ENCODE measurements at regions not wholly inside any gene's neighbourhood (a gene's known extent, or its start where the extent isn't known, plus 50 kb on each side); places are given as distances from the start of the nearest gene placed in this dataset.

GRCh38 chrX:39577985-39578869 is 519.5 kb downstream of the BCOR start:
- Histone ChIP-seq H2AK5ac (ENCODE audit: low read length, severe bottlenecking) (no peak overlapping the region), H3K23ac (ENCODE audit: low read length in 2 of 2) (no peak overlapping the region), H3K18ac (ENCODE audit: low read depth in 1 of 2, low read length in 2 of 2) (no peak overlapping the region), H2BK5ac (ENCODE audit: low read depth, low read length, poor library complexity, severe bottlenecking) (no peak overlapping the region), H2BK120ac (ENCODE audit: low read depth, low read length) (no peak overlapping the region), H2BK15ac (ENCODE audit: low read depth, poor library complexity, severe bottlenecking) (no peak overlapping the region), H3K9ac (ENCODE audit: low read length) (no peak overlapping the region), H3K4me1 (ENCODE audit: control insufficient read depth, insufficient read depth, low read depth, low read length) (peaks cover 2% of the 10 kb centered on the region), H3K4me3 (ENCODE audit: insufficient read depth in 1 of 2, low read depth in 1 of 2, low read length in 2 of 2) (no peak overlapping the region), H4K91ac (ENCODE audit: low read length) (no peak overlapping the region), H3K79me1 (replicated peaks; ENCODE audit: low read length, poor library complexity, severe bottlenecking) (no peaks in the 10 kb centered on the region), H4K8ac (ENCODE audit: low read length) (no peak overlapping the region), H3K14ac (ENCODE audit: low read length in 2 of 2) (no peak overlapping the region), H3K36me3 (ENCODE audit: control insufficient read depth in 1 of 2, insufficient read depth in 2 of 2, low read depth in 1 of 2, low read length in 2 of 2) (no peaks in the 10 kb centered on the region), H2BK12ac (ENCODE audit: low read length in 2 of 2) (no peak overlapping the region), H2AFZ (ENCODE audit: low read depth, low read length) (no peak overlapping the region), H3K27me3 (ENCODE audit: control insufficient read depth in 1 of 2, insufficient read depth in 1 of 2, low read length in 2 of 2) (peaks cover 6 to 75% of the 10 kb centered on the region in 2 experiments), H3K4ac (ENCODE audit: low read depth in 1 of 2, low read length in 2 of 2) (no peak overlapping the region), H3K9me3 (ENCODE audit: control insufficient read depth, low read length) (peaks cover 4% of the 10 kb centered on the region), H3K27ac (ENCODE audit: low read length, poor library complexity, severe bottlenecking) (no peak overlapping the region), H3K4me2 (ENCODE audit: low read length, poor library complexity, severe bottlenecking) (no peak overlapping the region)
- 68% methylated on average over 16 of the region's 16 CpGs for WGBS
- peak; percentile 29 for DNase-seq

- H3K4ac ChIP-seq (ENCODE audit: low read depth in 1 of 2, low read length in 2 of 2), result no peak overlapping the region
- no peak overlapping the region for H2AK5ac ChIP-seq (ENCODE audit: low read length, severe bottlenecking)
- 92% methylated on average over 8 of the region's 8 CpGs for WGBS
- no peaks in the 10 kb centered on the region for H3K36me3 ChIP-seq (ENCODE audit: control insufficient read depth in 1 of 2, insufficient read depth in 2 of 2, low read depth in 1 of 2, low read length in 2 of 2)
- H3K4me3 ChIP-seq (ENCODE audit: insufficient read depth in 1 of 2, low read depth in 1 of 2, low read length in 2 of 2), result no peak overlapping the region
- H3K18ac ChIP-seq (ENCODE audit: low read depth in 1 of 2, low read length in 2 of 2), result no peak overlapping the region
- H2BK120ac ChIP-seq (ENCODE audit: low read depth, low read length), result no peak overlapping the region
- no peak overlapping the region for H3K27ac ChIP-seq (ENCODE audit: low read length, poor library complexity, severe bottlenecking)
- no peak for DNase-seq
- no peak overlapping the region for H2BK15ac ChIP-seq (ENCODE audit: low read depth, poor library complexity, severe bottlenecking)
- H2BK5ac ChIP-seq (ENCODE audit: low read depth, low read length, poor library complexity, severe bottlenecking), result no peak overlapping the region
- no peak overlapping the region for H4K8ac ChIP-seq (ENCODE audit: low read length)
- H3K4me2 ChIP-seq (ENCODE audit: low read length, poor library complexity, severe bottlenecking), result no peak overlapping the region
- peaks cover 2% of the 10 kb centered on the region for H3K4me1 ChIP-seq (ENCODE audit: control insufficient read depth, insufficient read depth, low read depth, low read length)
- H3K9ac ChIP-seq (ENCODE audit: low read length), result no peak overlapping the region
- peaks cover 6 to 76% of the 10 kb centered on the region in 2 experiments for H3K27me3 ChIP-seq (ENCODE audit: control insufficient read depth in 1 of 2, insufficient read depth in 1 of 2, low read length in 2 of 2)
- peaks cover 14% of the 10 kb centered on the region for H3K9me3 ChIP-seq (ENCODE audit: control insufficient read depth, low read length)
- no peak overlapping the region for H4K91ac ChIP-seq (ENCODE audit: low read length)
- H2AFZ ChIP-seq (ENCODE audit: low read depth, low read length), result no peak overlapping the region
- no peaks in the 10 kb centered on the region for H3K79me1 ChIP-seq (replicated peaks; ENCODE audit: low read length, poor library complexity, severe bottlenecking)
- H3K14ac ChIP-seq (ENCODE audit: low read length in 2 of 2), result no peak overlapping the region
- no peak overlapping the region for H2BK12ac ChIP-seq (ENCODE audit: low read length in 2 of 2)
- H3K23ac ChIP-seq (ENCODE audit: low read length in 2 of 2), result no peak overlapping the region
These were observed 517.7 kb downstream of the BCOR start for GRCh38 chrX:39580043-39580442.

- no peak for DNase-seq
- Histone ChIP-seq H3K4ac (ENCODE audit: low read depth in 1 of 2, low read length in 2 of 2) (no peak overlapping the region), H4K8ac (ENCODE audit: low read length) (no peak overlapping the region), H3K27me3 (ENCODE audit: control insufficient read depth in 1 of 2, insufficient read depth in 1 of 2, low read length in 2 of 2) (peaks cover 6 to 80% of the 10 kb centered on the region in 2 experiments), H2BK120ac (ENCODE audit: low read depth, low read length) (no peak overlapping the region), H2AK5ac (ENCODE audit: low read length, severe bottlenecking) (no peak overlapping the region), H3K9me3 (ENCODE audit: control insufficient read depth, low read length) (peaks cover 14% of the 10 kb centered on the region), H3K36me3 (ENCODE audit: control insufficient read depth in 1 of 2, insufficient read depth in 2 of 2, low read depth in 1 of 2, low read length in 2 of 2) (no peaks in the 10 kb centered on the region), H2AFZ (ENCODE audit: low read depth, low read length) (no peak overlapping the region), H2BK5ac (ENCODE audit: low read depth, low read length, poor library complexity, severe bottlenecking) (no peak overlapping the region), H3K14ac (ENCODE audit: low read length in 2 of 2) (no peak overlapping the region), H2BK15ac (ENCODE audit: low read depth, poor library complexity, severe bottlenecking) (no peak overlapping the region), H3K23ac (ENCODE audit: low read length in 2 of 2) (no peak overlapping the region), H3K4me2 (ENCODE audit: low read length, poor library complexity, severe bottlenecking) (no peak overlapping the region), H3K4me1 (ENCODE audit: control insufficient read depth, insufficient read depth, low read depth, low read length) (peaks cover 2% of the 10 kb centered on the region), H3K4me3 (ENCODE audit: insufficient read depth in 1 of 2, low read depth in 1 of 2, low read length in 2 of 2) (no peak overlapping the region), H3K79me1 (replicated peaks; ENCODE audit: low read length, poor library complexity, severe bottlenecking) (no peaks in the 10 kb centered on the region), H3K9ac (ENCODE audit: low read length) (no peak overlapping the region), H3K18ac (ENCODE audit: low read depth in 1 of 2, low read length in 2 of 2) (no peak overlapping the region), H2BK12ac (ENCODE audit: low read length in 2 of 2) (no peak overlapping the region), H4K91ac (ENCODE audit: low read length) (no peak overlapping the region), H3K27ac (ENCODE audit: low read length, poor library complexity, severe bottlenecking) (no peak overlapping the region)
- WGBS, result 65% methylated on average over 2 of the region's 3 CpGs
These were observed 516.3 kb downstream of the BCOR start for GRCh38 chrX:39581411-39581810.

GRCh38 chrX:39582091-39582490 is 515.7 kb downstream of the BCOR start:
- H2AK5ac ChIP-seq (ENCODE audit: low read length, severe bottlenecking), result no peak overlapping the region
- no peak overlapping the region for H2AFZ ChIP-seq (ENCODE audit: low read depth, low read length)
- H3K4me1 ChIP-seq (ENCODE audit: control insufficient read depth, insufficient read depth, low read depth, low read length), result peaks cover 2% of the 10 kb centered on the region
- H3K27ac ChIP-seq (ENCODE audit: low read length, poor library complexity, severe bottlenecking), result no peak overlapping the region
- H4K91ac ChIP-seq (ENCODE audit: low read length), result no peak overlapping the region
- H3K9ac ChIP-seq (ENCODE audit: low read length), result no peak overlapping the region
- no peak for DNase-seq
- H3K79me1 ChIP-seq (replicated peaks; ENCODE audit: low read length, poor library complexity, severe bottlenecking), result no peaks in the 10 kb centered on the region
- H3K9me3 ChIP-seq (ENCODE audit: control insufficient read depth, low read length), result peaks cover 14% of the 10 kb centered on the region
- no peak overlapping the region for H2BK120ac ChIP-seq (ENCODE audit: low read depth, low read length)
- H2BK15ac ChIP-seq (ENCODE audit: low read depth, poor library complexity, severe bottlenecking), result no peak overlapping the region
- no peak overlapping the region for H4K8ac ChIP-seq (ENCODE audit: low read length)
- H2BK5ac ChIP-seq (ENCODE audit: low read depth, low read length, poor library complexity, severe bottlenecking), result no peak overlapping the region
- peaks cover 3 to 80% of the 10 kb centered on the region in 2 experiments for H3K27me3 ChIP-seq (ENCODE audit: control insufficient read depth in 1 of 2, insufficient read depth in 1 of 2, low read length in 2 of 2)
- no peak overlapping the region for H3K14ac ChIP-seq (ENCODE audit: low read length in 2 of 2)
- no peak overlapping the region for H3K18ac ChIP-seq (ENCODE audit: low read depth in 1 of 2, low read length in 2 of 2)
- no peak overlapping the region for H3K23ac ChIP-seq (ENCODE audit: low read length in 2 of 2)
- no peaks in the 10 kb centered on the region for H3K36me3 ChIP-seq (ENCODE audit: control insufficient read depth in 1 of 2, insufficient read depth in 2 of 2, low read depth in 1 of 2, low read length in 2 of 2)
- no peak overlapping the region for H3K4me3 ChIP-seq (ENCODE audit: insufficient read depth in 1 of 2, low read depth in 1 of 2, low read length in 2 of 2)
- WGBS, result 41% methylated on average over 3 of the region's 3 CpGs
- H2BK12ac ChIP-seq (ENCODE audit: low read length in 2 of 2), result no peak overlapping the region
- no peak overlapping the region for H3K4me2 ChIP-seq (ENCODE audit: low read length, poor library complexity, severe bottlenecking)
- no peak overlapping the region for H3K4ac ChIP-seq (ENCODE audit: low read depth in 1 of 2, low read length in 2 of 2)
